ACHN (cell line): ENCODE measurements at regions not wholly inside any gene's neighbourhood (a gene's known extent, or its start where the extent isn't known, plus 50 kb on each side); places are given as distances from the start of the nearest gene placed in this dataset.

Experiments used
- DNase-seq: peaks from one replicate; pipeline ENCODE4 v3.0.0-alpha.2; 2015
- in situ Hi-C: cut with HindIII; loops from 2 replicates; pipeline ENCODE4 v1.10.0; 2017; ENCODE audit warnings: low sequenced_read_pairs, low pct_ligation_motif_present, low pct_unique_long_range_greater_than_20kb

GRCh38 chr3:180322829-180323228 lies 279.1 kb upstream of the TTC14 start:
- no peak for DNase-seq
- in situ Hi-C loops = no loop called here

- in situ Hi-C loops = no loop called here
- no peak for DNase-seq
Measured at GRCh38 chr3:180324791-180325190, 277.2 kb upstream of the TTC14 start.

GRCh38 chr3:180325533-180325932 lies 276.4 kb upstream of the TTC14 start:
- in situ Hi-C loops = no loop called here
- no peak for DNase-seq

GRCh38 chr3:180325958-180326357 lies 276.0 kb upstream of the TTC14 start:
- no peak for DNase-seq
- in situ Hi-C loops = no loop called here

- in situ Hi-C loops = no loop called here
- DNase-seq = no peak
Measured at GRCh38 chr3:180329187-180329586, 272.8 kb upstream of the TTC14 start.

GRCh38 chr3:180329847-180330246 lies 272.1 kb upstream of the TTC14 start:
- in situ Hi-C loops = no loop called here

GRCh38 chr3:180330440-180330839 lies 271.5 kb upstream of the TTC14 start:
- no peak for DNase-seq
- in situ Hi-C loops = no loop called here

More at GRCh38 chr3:180329847-180330246, 272.1 kb upstream of the TTC14 start:
- DNase-seq = no peak

GRCh38 chr3:180332608-180333007 lies 269.4 kb upstream of the TTC14 start:
- no peak for DNase-seq
- in situ Hi-C loops = no loop called here

- no peak for DNase-seq
- in situ Hi-C loops = no loop called here
Measured at GRCh38 chr3:180335050-180335449, 266.9 kb upstream of the TTC14 start.

- in situ Hi-C loops = no loop called here
- no peak for DNase-seq
Measured at GRCh38 chr3:180340395-180340794, 261.6 kb upstream of the TTC14 start.

- DNase-seq = no peak
- in situ Hi-C loops = no loop called here
Measured at GRCh38 chr3:180341516-180341915, 260.4 kb upstream of the TTC14 start.

GRCh38 chr3:180351601-180352000 lies 250.4 kb upstream of the TTC14 start:
- in situ Hi-C loops = no loop called here
- no peak for DNase-seq

- in situ Hi-C loops = no loop called here
- DNase-seq = no peak
Measured at GRCh38 chr3:180352261-180352660, 249.7 kb upstream of the TTC14 start.

- in situ Hi-C loops = no loop called here
- DNase-seq = no peak
Measured at GRCh38 chr3:180354214-180354613, 247.7 kb upstream of the TTC14 start.

GRCh38 chr3:180358179-180358578 lies 243.8 kb upstream of the TTC14 start:
- in situ Hi-C loops = no loop called here
- DNase-seq = no peak

- DNase-seq = no peak
- in situ Hi-C loops = no loop called here
Measured at GRCh38 chr3:180359061-180359952, 242.7 kb upstream of the TTC14 start.

GRCh38 chr3:180359953-180360279 lies 242.0 kb upstream of the TTC14 start:
- in situ Hi-C loops = no loop called here
- DNase-seq = no peak

- in situ Hi-C loops = no loop called here
Measured at GRCh38 chr3:180362081-180362480, 239.9 kb upstream of the TTC14 start.

GRCh38 chr3:180375831-180376230 lies 226.1 kb upstream of the TTC14 start:
- in situ Hi-C loops = no loop called here
- no peak for DNase-seq

More at GRCh38 chr3:180362081-180362480, 239.9 kb upstream of the TTC14 start:
- DNase-seq = no peak

GRCh38 chr3:180378496-180378895 lies 223.5 kb upstream of the TTC14 start:
- DNase-seq = no peak
- in situ Hi-C loops = no loop called here
